Fibroblast of villous mesenchyme (primary cell): ENCODE measurements at regions not wholly inside any gene's neighbourhood (a gene's known extent, or its start where the extent isn't known, plus 50 kb on each side); places are given as distances from the start of the nearest gene placed in this dataset.

ENCODE experiments used
- DNase-seq: peaks from one replicate; pipeline ENCODE4 v3.0.0-alpha.2; 2010; ENCODE audit warnings: low read depth
- H3K4me3 ChIP-seq: 2 replicates; pipeline ENCODE4 v1.5.1; 2011; ENCODE audit warnings: low read depth, mild to moderate bottlenecking, low read length
- CTCF ChIP-seq: IDR thresholded peaks from 2 replicates; pipeline ENCODE4 v1.5.1; 2012; ENCODE audit warnings: low read depth, mild to moderate bottlenecking, low read length; ENCODE audit not compliant: insufficient read depth

GRCh38 chr5:106185661-106186081 is 1485.1 kb downstream of the EFNA5 start:
- no peak overlapping the region for H3K4me3 ChIP-seq
- no peak for DNase-seq
- no peak for TF ChIP-seq CTCF

GRCh38 chr5:106174903-106175302 is 1495.8 kb downstream of the EFNA5 start:
- TF ChIP-seq CTCF = no peak
- H3K4me3 ChIP-seq = no peak overlapping the region
- no peak for DNase-seq

- peak; percentile 3 for DNase-seq
- H3K4me3 ChIP-seq = no peak overlapping the region
- no peak for TF ChIP-seq CTCF
Observed at GRCh38 chr5:106172681-106173532, 1497.8 kb downstream of the EFNA5 start.

- H3K4me3 ChIP-seq = no peak overlapping the region
- TF ChIP-seq CTCF = no peak
- DNase-seq = no peak
Observed at GRCh38 chr5:106171708-106172107, 1499.0 kb downstream of the EFNA5 start.

- H3K4me3 ChIP-seq = no peak overlapping the region
- no peak for TF ChIP-seq CTCF
- no peak for DNase-seq
Observed at GRCh38 chr5:106171132-106171531, 1499.6 kb downstream of the EFNA5 start.

- H3K4me3 ChIP-seq = no peak overlapping the region
- no peak for DNase-seq
- no peak for TF ChIP-seq CTCF
Observed at GRCh38 chr5:106167766-106168165, 1503.0 kb downstream of the EFNA5 start.
